ENCODE measurements at regions not wholly inside any gene's neighbourhood (a gene's known extent, or its start where the extent isn't known, plus 50 kb on each side); places are given as distances from the start of the nearest gene placed in this dataset.

- no peak for TF ChIP-seq EZH2phosphoT487 (IDR thresholded peaks at IDR 0.05; ENCODE audit: borderline replicate concordance, low read length)
- TF ChIP-seq, protein P1, sequence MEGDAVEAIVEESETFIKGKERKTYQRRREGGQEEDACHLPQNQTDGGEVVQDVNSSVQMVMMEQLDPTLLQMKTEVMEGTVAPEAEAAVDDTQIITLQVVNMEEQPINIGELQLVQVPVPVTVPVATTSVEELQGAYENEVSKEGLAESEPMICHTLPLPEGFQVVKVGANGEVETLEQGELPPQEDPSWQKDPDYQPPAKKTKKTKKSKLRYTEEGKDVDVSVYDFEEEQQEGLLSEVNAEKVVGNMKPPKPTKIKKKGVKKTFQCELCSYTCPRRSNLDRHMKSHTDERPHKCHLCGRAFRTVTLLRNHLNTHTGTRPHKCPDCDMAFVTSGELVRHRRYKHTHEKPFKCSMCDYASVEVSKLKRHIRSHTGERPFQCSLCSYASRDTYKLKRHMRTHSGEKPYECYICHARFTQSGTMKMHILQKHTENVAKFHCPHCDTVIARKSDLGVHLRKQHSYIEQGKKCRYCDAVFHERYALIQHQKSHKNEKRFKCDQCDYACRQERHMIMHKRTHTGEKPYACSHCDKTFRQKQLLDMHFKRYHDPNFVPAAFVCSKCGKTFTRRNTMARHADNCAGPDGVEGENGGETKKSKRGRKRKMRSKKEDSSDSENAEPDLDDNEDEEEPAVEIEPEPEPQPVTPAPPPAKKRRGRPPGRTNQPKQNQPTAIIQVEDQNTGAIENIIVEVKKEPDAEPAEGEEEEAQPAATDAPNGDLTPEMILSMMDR (conservative IDR thresholded peaks at IDR 0.05; ENCODE audit: low read depth, low read length), result peak; percentile 81
- H3F3A ChIP-seq (ENCODE audit: low read length, unreplicated experiment), result no peaks in the 10 kb centered on the region
- H3K27me3 ChIP-seq (ENCODE audit: low read length), result peaks cover 58% of the 10 kb centered on the region
- BruUV-seq (replicated peaks), result no TSS peak
- no peaks in the 10 kb centered on the region for H3K36me3 ChIP-seq (ENCODE audit: low read depth, low read length)
- no peak overlapping the region for H3K27ac ChIP-seq (ENCODE audit: low read length)
- no peak overlapping the region for H2AFZ ChIP-seq (ENCODE audit: low read length)
- DNase-seq (peak; percentile 21), ATAC-seq (0 out of 2 replicates have a peak, but pooled peaks have one; percentile 24)
- ChIA-PET POLR2A (ENCODE audit: unreplicated experiment) (no interaction called here), CTCF (no interaction called here)
- H3K4me1 ChIP-seq (ENCODE audit: insufficient read depth, low read length), result peaks cover 6% of the 10 kb centered on the region
- H4K20me1 ChIP-seq (ENCODE audit: low read length), result no peaks in the 10 kb centered on the region
- H3K9me2 ChIP-seq (replicated peaks; ENCODE audit: low read length), result no peaks in the 10 kb centered on the region
- intact Hi-C loops (cut with micrococcal nuclease), result loop anchor here (10.0 kb wide), 4 partner anchors 227 to 557 kb away; no protein-coding TSS in a partner anchor
- no peak overlapping the region for H3K4me3 ChIP-seq (ENCODE audit: low read length)
- H3K79me2 ChIP-seq (ENCODE audit: low read length), result no peaks in the 10 kb centered on the region
- no peak overlapping the region for H3K4me2 ChIP-seq (ENCODE audit: low read length)
- no peaks in the 10 kb centered on the region for H3K9me3 ChIP-seq (ENCODE audit: low read length)
- H3K9ac ChIP-seq (ENCODE audit: low read length), result no peak overlapping the region
Observed at GRCh38 chr2:222057347-222058073, 241.3 kb downstream of the PAX3 start.

- H3F3A ChIP-seq (ENCODE audit: low read length, unreplicated experiment), result no peaks in the 10 kb centered on the region
- no peak overlapping the region for H2AFZ ChIP-seq (ENCODE audit: low read length)
- H3K36me3 ChIP-seq (ENCODE audit: low read depth, low read length), result no peaks in the 10 kb centered on the region
- POLR2A ChIA-PET (ENCODE audit: unreplicated experiment), result no interaction called here
- intact Hi-C loops (cut with micrococcal nuclease), result loop anchor here (10.0 kb wide), 4 partner anchors 229 to 559 kb away; no protein-coding TSS in a partner anchor
- no peaks in the 10 kb centered on the region for H3K79me2 ChIP-seq (ENCODE audit: low read length)
- H3K27ac ChIP-seq (ENCODE audit: low read length), result no peak overlapping the region
- CTCF ChIA-PET, result no interaction called here
- TF ChIP-seq EZH2phosphoT487 (IDR thresholded peaks at IDR 0.05; ENCODE audit: borderline replicate concordance, low read length), result no peak
- no peak for TF ChIP-seq EZH2 (IDR thresholded peaks at IDR 0.05; ENCODE audit: low read length, unreplicated experiment)
- TF ChIP-seq, protein P1 (conservative IDR thresholded peaks at IDR 0.05; ENCODE audit: low read depth, low read length), result no peak
- no TSS peak for BruUV-seq (replicated peaks)
- peaks cover 6% of the 10 kb centered on the region for H3K4me1 ChIP-seq (ENCODE audit: insufficient read depth, low read length)
- no peaks in the 10 kb centered on the region for H4K20me1 ChIP-seq (ENCODE audit: low read length)
- no peak overlapping the region for H3K9ac ChIP-seq (ENCODE audit: low read length)
- H3K27me3 ChIP-seq (ENCODE audit: low read length), result peaks cover 36% of the 10 kb centered on the region
- DNase-seq (no peak), ATAC-seq (no peak)
- H3K9me3 ChIP-seq (ENCODE audit: low read length), result no peaks in the 10 kb centered on the region
- no peak overlapping the region for H3K4me2 ChIP-seq (ENCODE audit: low read length)
- H3K9me2 ChIP-seq (replicated peaks; ENCODE audit: low read length), result no peaks in the 10 kb centered on the region
- no peak overlapping the region for H3K4me3 ChIP-seq (ENCODE audit: low read length)
Observed at GRCh38 chr2:222055328-222055727, 243.5 kb downstream of the PAX3 start.

DNA sequence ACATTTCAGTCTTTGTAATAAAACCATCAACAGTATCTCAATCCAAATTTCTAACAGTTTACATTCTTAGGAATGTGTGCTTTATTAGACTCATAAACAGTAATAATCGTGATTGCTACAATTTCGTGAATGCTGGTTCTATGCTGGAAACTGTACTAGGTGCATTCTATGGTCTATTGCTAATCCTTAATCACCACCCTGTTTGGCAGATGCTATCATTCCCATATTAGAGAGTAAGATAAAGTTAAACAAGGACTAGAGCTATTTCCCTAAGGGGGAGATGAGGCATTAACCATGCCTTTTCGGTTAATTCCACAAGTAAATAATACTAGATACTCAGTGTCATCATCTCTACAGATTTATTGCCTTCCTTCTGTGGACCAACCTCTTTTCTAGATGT is 244.0 kb downstream of the PAX3 start:
- Histone ChIP-seq H3K4me2 (ENCODE audit: low read length) (no peak overlapping the region), H3K9ac (ENCODE audit: low read length) (no peak overlapping the region), H3K79me2 (ENCODE audit: low read length) (no peaks in the 10 kb centered on the region), H2AFZ (ENCODE audit: low read length) (no peak overlapping the region), H3K27me3 (ENCODE audit: low read length) (peaks cover 31% of the 10 kb centered on the region), H3K27ac (ENCODE audit: low read length) (no peak overlapping the region), H3K36me3 (ENCODE audit: low read depth, low read length) (no peaks in the 10 kb centered on the region), H4K20me1 (ENCODE audit: low read length) (no peaks in the 10 kb centered on the region), H3K9me3 (ENCODE audit: low read length) (no peaks in the 10 kb centered on the region), H3K4me1 (ENCODE audit: insufficient read depth, low read length) (peaks cover 6% of the 10 kb centered on the region), H3K9me2 (replicated peaks; ENCODE audit: low read length) (no peaks in the 10 kb centered on the region), H3K4me3 (ENCODE audit: low read length) (no peak overlapping the region), H3F3A (ENCODE audit: low read length, unreplicated experiment) (no peaks in the 10 kb centered on the region)
- CTCF ChIA-PET, result no interaction called here
- ATAC-seq (peak; percentile 59), DNase-seq (peak; percentile 65)
- BruUV-seq (replicated peaks), result no TSS peak
- intact Hi-C loops (cut with micrococcal nuclease), result loop anchor here (10.0 kb wide), 4 partner anchors 230 to 560 kb away; no protein-coding TSS in a partner anchor
- POLR2A ChIA-PET (ENCODE audit: unreplicated experiment), result no interaction called here
- TF ChIP-seq, protein P1 (conservative IDR thresholded peaks at IDR 0.05; ENCODE audit: low read depth, low read length), result no peak
- no peak for TF ChIP-seq EZH2phosphoT487 (IDR thresholded peaks at IDR 0.05; ENCODE audit: borderline replicate concordance, low read length)
- TF ChIP-seq EZH2 (IDR thresholded peaks at IDR 0.05; ENCODE audit: low read length, unreplicated experiment), result no peak
